Esophagus squamous epithelium (tissue), 4 donors: ENCODE measurements at regions not wholly inside any gene's neighbourhood (a gene's known extent, or its start where the extent isn't known, plus 50 kb on each side); places are given as distances from the start of the nearest gene placed in this dataset.

Experiments used
- CTCF ChIP-seq, 6 experiments: fragments of 450-650 bp in 4 of 6; fragments of 200-600 bp in 2 of 6; sonication (generic) in 2 of 6; IDR thresholded peaks; one replicate each; pipeline ENCODE4 v1.5.1; 2016 to 2019; ENCODE audit warnings: antibody characterized with exemption in 6 of 6, mild to moderate bottlenecking in 4 of 6, moderate library complexity in 4 of 6
- POLR2A ChIP-seq, 4 donors: fragments of 450-650 bp; IDR thresholded peaks; one replicate each; pipeline ENCODE4 v1.6.1; 2017; ENCODE audit warnings: antibody characterized with exemption in 4 of 4, mild to moderate bottlenecking in 4 of 4, moderate library complexity in 3 of 4

- TF ChIP-seq CTCF (IDR thresholded peaks at IDR 0.05) (no peak), POLR2A (IDR thresholded peaks at IDR 0.05) (no peak)
These were observed 119.8 kb upstream of the KCNJ6 start for GRCh38 chr21:38036016-38036415.
